Ectodermal cell (in vitro differentiated cells): ENCODE measurements at regions not wholly inside any gene's neighbourhood (a gene's known extent, or its start where the extent isn't known, plus 50 kb on each side); places are given as distances from the start of the nearest gene placed in this dataset.
"Not testable (repeated sequence)": the region's sequence is repeated elsewhere in the genome, so short reads cannot be mapped to it uniquely, and the experiment has no call there.

ENCODE experiments used
- H3K27ac ChIP-seq: 2 replicates; pipeline ENCODE4 v1.7.0; 2013; ENCODE audit warnings: mild to moderate bottlenecking, low read depth, low read length; ENCODE audit not compliant: insufficient read depth, poor library complexity, severe bottlenecking
- H3K27me3 ChIP-seq: 2 replicates; pipeline ENCODE4 v1.7.0; 2013; ENCODE audit warnings: mild to moderate bottlenecking, low read length; ENCODE audit not compliant: insufficient read depth, control insufficient read depth, poor library complexity, severe bottlenecking
- H3K36me3 ChIP-seq: one replicate; pipeline ENCODE4 v1.7.0; 2013; ENCODE audit warnings: low read length; ENCODE audit not compliant: control insufficient read depth, insufficient read depth
- H3K4me1 ChIP-seq: one replicate; pipeline ENCODE4 v1.7.0; 2013; ENCODE audit warnings: low read length; ENCODE audit not compliant: control insufficient read depth, insufficient read depth
- H3K4me3 ChIP-seq: 2 replicates; pipeline ENCODE4 v1.7.0; 2013; ENCODE audit warnings: low read depth, low read length, control low read depth; ENCODE audit not compliant: insufficient read depth
- H3K9me3 ChIP-seq: 2 replicates; pipeline ENCODE4 v1.7.0; 2013; ENCODE audit warnings: mild to moderate bottlenecking, low read length, moderate library complexity; ENCODE audit not compliant: control insufficient read depth
- WGBS, 2 experiments: methylation state at CpG; one replicate each; pipeline ENCODE4 v1.1.7; 2013; ENCODE audit warnings: missing lambda C conversion rate in 2 of 2; 5-methylcytosine and 5-hydroxymethylcytosine counted together

- WGBS, 2 experiments = 71 to 75% methylated on average over 15 to 17 of the region's 17 CpGs
- H3K36me3 ChIP-seq = no peaks in the 10 kb centered on the region
- H3K4me1 ChIP-seq = peaks cover 20% of the 10 kb centered on the region
- H3K27ac ChIP-seq = no peak overlapping the region
- no peaks in the 10 kb centered on the region for H3K9me3 ChIP-seq
- H3K4me3 ChIP-seq = no peak overlapping the region
- H3K27me3 ChIP-seq = no peaks in the 10 kb centered on the region
Measured at GRCh38 chr10:3959370-3960325, 174.6 kb upstream of the KLF6 start.

- Histone ChIP-seq H3K27me3 (no peaks in the 10 kb centered on the region), H3K9me3 (no peaks in the 10 kb centered on the region), H3K4me3 (no peak overlapping the region), H3K27ac (no peak overlapping the region), H3K36me3 (no peaks in the 10 kb centered on the region), H3K4me1 (peaks cover 20% of the 10 kb centered on the region)
- WGBS, 2 experiments = 94 to 99% methylated on average over 2 to 4 of the region's 4 CpGs
Measured at GRCh38 chr10:3958472-3958996, 173.5 kb upstream of the KLF6 start.

GRCh38 chr10:3955955-3956617 is 171.1 kb upstream of the KLF6 start:
- Histone ChIP-seq H3K27me3 (no peaks in the 10 kb centered on the region), H3K9me3 (no peaks in the 10 kb centered on the region), H3K4me1 (peaks cover 18% of the 10 kb centered on the region), H3K4me3 (no peak overlapping the region), H3K27ac (no peak overlapping the region), H3K36me3 (no peaks in the 10 kb centered on the region)
- 50 to 51% methylated on average over 13 of the region's 13 CpGs for WGBS, 2 experiments

- H3K4me1 ChIP-seq = peaks cover 12% of the 10 kb centered on the region
- H3K9me3 ChIP-seq = no peaks in the 10 kb centered on the region
- no peak overlapping the region for H3K27ac ChIP-seq
- H3K36me3 ChIP-seq = no peaks in the 10 kb centered on the region
- WGBS, 2 experiments = 33 to 34% methylated on average over 13 of the region's 13 CpGs
- no peaks in the 10 kb centered on the region for H3K27me3 ChIP-seq
- H3K4me3 ChIP-seq = no peak overlapping the region
Measured at GRCh38 chr10:3955493-3955892, 170.5 kb upstream of the KLF6 start.

GRCh38 chr10:3954615-3955014 is 169.6 kb upstream of the KLF6 start:
- Histone ChIP-seq H3K9me3 (no peaks in the 10 kb centered on the region), H3K4me1 (peaks cover 5% of the 10 kb centered on the region), H3K27ac (no peak overlapping the region), H3K27me3 (no peaks in the 10 kb centered on the region), H3K4me3 (no peak overlapping the region), H3K36me3 (no peaks in the 10 kb centered on the region)
- WGBS, 2 experiments = 87 to 93% methylated on average over 3 to 4 of the region's 4 CpGs

GRCh38 chr10:3954007-3954406 is 169.0 kb upstream of the KLF6 start:
- 91 to 100% methylated on average over 1 of the region's 1 CpG for WGBS, 2 experiments
- not testable (repeated sequence) for H3K27ac ChIP-seq, H3K36me3 ChIP-seq, H3K9me3 ChIP-seq, H3K4me3 ChIP-seq, H3K4me1 ChIP-seq, H3K27me3 ChIP-seq

GRCh38 chr10:3951993-3952392 is 167.0 kb upstream of the KLF6 start:
- Histone ChIP-seq H3K9me3 (no peaks in the 10 kb centered on the region), H3K4me1 (peaks cover 4% of the 10 kb centered on the region)
- 84 to 90% methylated on average over 12 of the region's 12 CpGs for WGBS, 2 experiments

GRCh38 chr10:3950676-3951275 is 165.8 kb upstream of the KLF6 start:
- H3K4me3 ChIP-seq = no peak overlapping the region
- H3K36me3 ChIP-seq = no peaks in the 10 kb centered on the region
- no peaks in the 10 kb centered on the region for H3K27me3 ChIP-seq
- no peaks in the 10 kb centered on the region for H3K9me3 ChIP-seq
- no peaks in the 10 kb centered on the region for H3K4me1 ChIP-seq
- WGBS, 2 experiments = 91% methylated on average over 10 to 11 of the region's 12 CpGs
- no peak overlapping the region for H3K27ac ChIP-seq

More at GRCh38 chr10:3951993-3952392, 167.0 kb upstream of the KLF6 start:
- Histone ChIP-seq H3K27me3 (no peaks in the 10 kb centered on the region), H3K27ac (no peak overlapping the region), H3K36me3 (no peaks in the 10 kb centered on the region), H3K4me3 (no peak overlapping the region)

- Histone ChIP-seq H3K4me1 (no peaks in the 10 kb centered on the region), H3K4me3 (no peak overlapping the region), H3K36me3 (no peaks in the 10 kb centered on the region), H3K9me3 (no peaks in the 10 kb centered on the region), H3K27ac (no peak overlapping the region), H3K27me3 (no peaks in the 10 kb centered on the region)
- WGBS, 2 experiments = 74 to 76% methylated on average over 10 of the region's 10 CpGs
Measured at GRCh38 chr10:3949711-3950110, 164.7 kb upstream of the KLF6 start.

GRCh38 chr10:3948843-3949242 is 163.8 kb upstream of the KLF6 start:
- Histone ChIP-seq H3K36me3 (no peaks in the 10 kb centered on the region), H3K9me3 (no peaks in the 10 kb centered on the region), H3K27ac (no peak overlapping the region), H3K4me3 (no peak overlapping the region), H3K4me1 (no peaks in the 10 kb centered on the region), H3K27me3 (no peaks in the 10 kb centered on the region)
- WGBS, 2 experiments = 80 to 81% methylated on average over 9 of the region's 9 CpGs
